BLaER1 (cell line): ENCODE measurements at regions not wholly inside any gene's neighbourhood (a gene's known extent, or its start where the extent isn't known, plus 50 kb on each side); places are given as distances from the start of the nearest gene placed in this dataset.

ENCODE experiments used
- H3K27ac ChIP-seq: shearing (Covaris generic); formaldehyde crosslinking; 2 replicates; pipeline ENCODE4 v1.8.1; 2022
- H3K27me3 ChIP-seq: shearing (Covaris generic); formaldehyde crosslinking; 2 replicates; pipeline ENCODE4 v1.8.1; 2022
- H3K36me3 ChIP-seq: shearing (Covaris generic); formaldehyde crosslinking; 2 replicates; pipeline ENCODE4 v1.8.1; 2022
- H3K4me1 ChIP-seq: shearing (Covaris generic); formaldehyde crosslinking; 2 replicates; pipeline ENCODE4 v1.8.1; 2022
- H3K4me2 ChIP-seq: shearing (Covaris generic); formaldehyde crosslinking; 2 replicates; pipeline ENCODE4 v1.8.1; 2022
- H3K4me3 ChIP-seq: shearing (Covaris generic); formaldehyde crosslinking; 2 replicates; pipeline ENCODE4 v1.8.1; 2022
- H3K9ac ChIP-seq: shearing (Covaris generic); formaldehyde crosslinking; 2 replicates; pipeline ENCODE4 v1.8.1; 2022
- H3K9me3 ChIP-seq: shearing (Covaris generic); formaldehyde crosslinking; 2 replicates; pipeline ENCODE4 v1.8.1; 2022
- H4K20me1 ChIP-seq: shearing (Covaris generic); formaldehyde crosslinking; 2 replicates; pipeline ENCODE4 v1.8.1; 2022
- Cebpa-rat ChIP-seq: shearing (Covaris generic); IDR thresholded peaks from 2 replicates; pipeline ENCODE4 v1.8.1; 2022

- H3K4me1 ChIP-seq = no peaks in the 10 kb centered on the region
- H4K20me1 ChIP-seq = no peaks in the 10 kb centered on the region
- no peak overlapping the region for H3K9ac ChIP-seq
- no peaks in the 10 kb centered on the region for H3K27me3 ChIP-seq
- H3K4me3 ChIP-seq = no peak overlapping the region
- no peak overlapping the region for H3K27ac ChIP-seq
- no peaks in the 10 kb centered on the region for H3K36me3 ChIP-seq
- H3K9me3 ChIP-seq = no peaks in the 10 kb centered on the region
- H3K4me2 ChIP-seq = no peak overlapping the region
- no peak for TF ChIP-seq Cebpa-rat
Observed at GRCh38 chr3:84082726-84083125, 876.1 kb upstream of the CADM2 start.

- Histone ChIP-seq H4K20me1 (no peaks in the 10 kb centered on the region), H3K9me3 (no peaks in the 10 kb centered on the region), H3K36me3 (no peaks in the 10 kb centered on the region), H3K4me1 (no peaks in the 10 kb centered on the region), H3K27me3 (no peaks in the 10 kb centered on the region), H3K9ac (no peak overlapping the region), H3K27ac (no peak overlapping the region), H3K4me3 (no peak overlapping the region), H3K4me2 (no peak overlapping the region)
- TF ChIP-seq Cebpa-rat = no peak
Observed at GRCh38 chr3:84092907-84093306, 865.9 kb upstream of the CADM2 start.

- no peak overlapping the region for H3K27ac ChIP-seq
- H3K9ac ChIP-seq = no peak overlapping the region
- TF ChIP-seq Cebpa-rat = no peak
- no peaks in the 10 kb centered on the region for H3K9me3 ChIP-seq
- no peaks in the 10 kb centered on the region for H4K20me1 ChIP-seq
- H3K4me1 ChIP-seq = no peaks in the 10 kb centered on the region
- H3K27me3 ChIP-seq = no peaks in the 10 kb centered on the region
- H3K4me3 ChIP-seq = no peak overlapping the region
- no peak overlapping the region for H3K4me2 ChIP-seq
- no peaks in the 10 kb centered on the region for H3K36me3 ChIP-seq
Observed at GRCh38 chr3:84096188-84096587, 862.6 kb upstream of the CADM2 start.

- Histone ChIP-seq H3K9ac (no peak overlapping the region), H3K4me3 (no peak overlapping the region), H3K36me3 (no peaks in the 10 kb centered on the region), H3K27me3 (no peaks in the 10 kb centered on the region), H3K4me1 (no peaks in the 10 kb centered on the region), H3K4me2 (no peak overlapping the region), H3K27ac (no peak overlapping the region), H3K9me3 (no peaks in the 10 kb centered on the region), H4K20me1 (no peaks in the 10 kb centered on the region)
- TF ChIP-seq Cebpa-rat = no peak
Observed at GRCh38 chr3:84100861-84101260, 857.9 kb upstream of the CADM2 start.

GRCh38 chr3:84108442-84108971, 850.3 kb upstream of the CADM2 start:
- H3K27me3 ChIP-seq = no peaks in the 10 kb centered on the region
- TF ChIP-seq Cebpa-rat = no peak
- H3K4me3 ChIP-seq = no peak overlapping the region
- H3K4me2 ChIP-seq = no peak overlapping the region
- no peak overlapping the region for H3K27ac ChIP-seq
- H3K4me1 ChIP-seq = no peaks in the 10 kb centered on the region
- no peaks in the 10 kb centered on the region for H3K36me3 ChIP-seq
- H3K9me3 ChIP-seq = no peaks in the 10 kb centered on the region
- no peaks in the 10 kb centered on the region for H4K20me1 ChIP-seq
- no peak overlapping the region for H3K9ac ChIP-seq

- Histone ChIP-seq H3K9me3 (no peaks in the 10 kb centered on the region), H3K36me3 (no peaks in the 10 kb centered on the region), H3K4me2 (no peak overlapping the region), H3K4me1 (no peaks in the 10 kb centered on the region), H3K27me3 (no peaks in the 10 kb centered on the region), H3K27ac (no peak overlapping the region), H3K9ac (no peak overlapping the region), H3K4me3 (no peak overlapping the region), H4K20me1 (no peaks in the 10 kb centered on the region)
- no peak for TF ChIP-seq Cebpa-rat
Observed at GRCh38 chr3:84109911-84110310, 848.9 kb upstream of the CADM2 start.

GRCh38 chr3:84110787-84111186, 848.0 kb upstream of the CADM2 start:
- Histone ChIP-seq H3K36me3 (no peaks in the 10 kb centered on the region), H3K9me3 (no peaks in the 10 kb centered on the region), H3K4me3 (no peak overlapping the region), H3K9ac (no peak overlapping the region), H3K27me3 (no peaks in the 10 kb centered on the region), H3K27ac (no peak overlapping the region), H3K4me2 (no peak overlapping the region), H4K20me1 (no peaks in the 10 kb centered on the region), H3K4me1 (no peaks in the 10 kb centered on the region)
- no peak for TF ChIP-seq Cebpa-rat

- H4K20me1 ChIP-seq = no peaks in the 10 kb centered on the region
- TF ChIP-seq Cebpa-rat = no peak
- no peak overlapping the region for H3K4me2 ChIP-seq
- no peaks in the 10 kb centered on the region for H3K4me1 ChIP-seq
- H3K36me3 ChIP-seq = no peaks in the 10 kb centered on the region
- H3K27ac ChIP-seq = no peak overlapping the region
- no peaks in the 10 kb centered on the region for H3K27me3 ChIP-seq
- H3K4me3 ChIP-seq = no peak overlapping the region
- peaks cover 15% of the 10 kb centered on the region for H3K9me3 ChIP-seq
- H3K9ac ChIP-seq = no peak overlapping the region
Observed at GRCh38 chr3:84125201-84125721, 833.5 kb upstream of the CADM2 start.

DNA sequence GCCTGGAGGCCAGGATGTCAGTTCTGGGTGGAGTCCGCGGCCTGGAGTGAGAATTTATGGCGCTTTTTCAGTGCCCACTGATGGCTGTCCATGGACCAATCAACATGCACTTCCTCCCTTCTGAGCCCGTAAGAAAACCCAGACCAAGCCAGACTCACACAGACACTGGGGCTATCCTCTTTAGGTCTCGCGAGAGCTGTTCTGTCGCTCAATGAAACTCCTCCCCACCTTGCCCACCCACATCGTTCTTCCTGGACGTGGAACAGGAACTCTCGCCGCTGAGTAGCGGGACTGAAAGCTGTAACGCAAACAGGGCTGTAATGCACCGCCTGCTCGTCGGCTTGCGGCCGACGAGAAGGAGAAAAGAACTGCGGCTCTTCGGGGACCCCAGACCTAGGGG, 833.0 kb upstream of the CADM2 start:
- Histone ChIP-seq H3K4me1 (no peaks in the 10 kb centered on the region), H4K20me1 (no peaks in the 10 kb centered on the region), H3K9ac (no peak overlapping the region), H3K4me2 (no peak overlapping the region), H3K36me3 (no peaks in the 10 kb centered on the region), H3K9me3 (peaks cover 15% of the 10 kb centered on the region), H3K27me3 (no peaks in the 10 kb centered on the region), H3K4me3 (no peak overlapping the region), H3K27ac (no peak overlapping the region)
- TF ChIP-seq Cebpa-rat = no peak

- Histone ChIP-seq H3K27me3 (no peaks in the 10 kb centered on the region), H3K27ac (no peak overlapping the region), H3K9me3 (peaks cover 15% of the 10 kb centered on the region), H3K9ac (no peak overlapping the region), H3K4me3 (no peak overlapping the region), H4K20me1 (no peaks in the 10 kb centered on the region), H3K4me2 (no peak overlapping the region), H3K4me1 (no peaks in the 10 kb centered on the region), H3K36me3 (no peaks in the 10 kb centered on the region)
- TF ChIP-seq Cebpa-rat = no peak
Observed at GRCh38 chr3:84126160-84126559, 832.6 kb upstream of the CADM2 start.

DNA sequence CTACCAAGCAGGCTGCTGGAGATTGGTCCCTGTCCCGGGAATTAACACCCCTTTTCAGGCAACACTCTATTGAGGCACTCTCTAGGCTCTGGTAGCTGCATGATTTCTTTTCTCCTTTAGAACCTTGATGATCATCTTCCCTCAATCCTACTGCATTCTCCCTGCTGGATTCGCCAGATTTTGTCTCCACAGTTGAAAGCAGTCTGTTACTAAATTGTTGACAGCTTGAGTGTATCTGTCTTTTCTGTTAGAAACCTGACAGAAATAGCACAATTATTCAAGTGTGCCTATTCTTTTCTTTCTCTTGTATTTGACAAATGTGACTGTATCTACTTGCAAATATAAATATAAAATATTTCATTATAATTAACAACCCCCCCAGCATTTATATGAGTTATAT, 830.8 kb upstream of the CADM2 start:
- peaks cover 15% of the 10 kb centered on the region for H3K9me3 ChIP-seq
- no peak for TF ChIP-seq Cebpa-rat
- no peaks in the 10 kb centered on the region for H4K20me1 ChIP-seq
- no peak overlapping the region for H3K27ac ChIP-seq
- no peak overlapping the region for H3K4me2 ChIP-seq
- no peaks in the 10 kb centered on the region for H3K36me3 ChIP-seq
- H3K4me3 ChIP-seq = no peak overlapping the region
- no peak overlapping the region for H3K9ac ChIP-seq
- no peaks in the 10 kb centered on the region for H3K27me3 ChIP-seq
- H3K4me1 ChIP-seq = no peaks in the 10 kb centered on the region
